CD4-positive, alpha-beta T cell treated with Interleukin-12 subunit alpha and Interleukin-12 subunit beta, for 1 hour (primary cell): ENCODE measurements at regions not wholly inside any gene's neighbourhood (a gene's known extent, or its start where the extent isn't known, plus 50 kb on each side); places are given as distances from the start of the nearest gene placed in this dataset.

Experiments used
- DNase-seq: peaks from one replicate; pipeline ENCODE4 v3.0.0-alpha.2; 2020

- DNase-seq: no peak
Measured at GRCh38 chr6:134706806-134707205, 243.1 kb downstream of the ALDH8A1 start.

- no peak for DNase-seq
Measured at GRCh38 chr6:134706153-134706552, 243.7 kb downstream of the ALDH8A1 start.

- DNase-seq: no peak
Measured at GRCh38 chr6:134703206-134703605, 246.7 kb downstream of the ALDH8A1 start.

- DNase-seq: no peak
Measured at GRCh38 chr6:134702279-134702678, 247.6 kb downstream of the ALDH8A1 start.

- no peak for DNase-seq
Measured at GRCh38 chr6:134701301-134701700, 248.6 kb downstream of the ALDH8A1 start.

GRCh38 chr6:134698228-134698627 lies 251.7 kb downstream of the ALDH8A1 start:
- no peak for DNase-seq

- no peak for DNase-seq
Measured at GRCh38 chr6:134692008-134692407, 257.9 kb downstream of the ALDH8A1 start.

GRCh38 chr6:134691180-134691579 lies 258.7 kb downstream of the ALDH8A1 start:
- no peak for DNase-seq

- DNase-seq: no peak
Measured at GRCh38 chr6:134690048-134690447, 259.9 kb downstream of the ALDH8A1 start.

GRCh38 chr6:134689641-134690040 lies 260.3 kb downstream of the ALDH8A1 start:
- no peak for DNase-seq

GRCh38 chr6:134689177-134689576 lies 260.7 kb downstream of the ALDH8A1 start:
- no peak for DNase-seq

- DNase-seq: no peak
Measured at GRCh38 chr6:134686071-134686470, 263.8 kb downstream of the ALDH8A1 start.

- no peak for DNase-seq
Measured at GRCh38 chr6:134684423-134684795, 265.5 kb downstream of the ALDH8A1 start.

- no peak for DNase-seq
Measured at GRCh38 chr6:134683783-134684422, 266.0 kb downstream of the ALDH8A1 start.

GRCh38 chr6:134680433-134680832 lies 269.5 kb downstream of the ALDH8A1 start:
- DNase-seq: no peak

GRCh38 chr6:134680021-134680420 lies 269.9 kb downstream of the ALDH8A1 start:
- no peak for DNase-seq

GRCh38 chr6:134678436-134678889 lies 271.4 kb downstream of the ALDH8A1 start:
- no peak for DNase-seq

GRCh38 chr6:134676307-134677281 lies 273.3 kb downstream of the ALDH8A1 start:
- DNase-seq: no peak

GRCh38 chr6:134675110-134676054 lies 274.5 kb downstream of the ALDH8A1 start:
- DNase-seq: no peak

GRCh38 chr6:134674562-134674961 lies 275.3 kb downstream of the ALDH8A1 start:
- no peak for DNase-seq

GRCh38 chr6:134669485-134669884 lies 280.4 kb downstream of the ALDH8A1 start:
- no peak for DNase-seq

- DNase-seq: no peak
Measured at GRCh38 chr6:134667111-134667510, 282.8 kb downstream of the ALDH8A1 start.

GRCh38 chr6:134666125-134666524 lies 283.8 kb downstream of the ALDH8A1 start:
- DNase-seq: no peak
